ENCODE measurements at regions not wholly inside any gene's neighbourhood (a gene's known extent, or its start where the extent isn't known, plus 50 kb on each side); places are given as distances from the start of the nearest gene placed in this dataset.

DNA sequence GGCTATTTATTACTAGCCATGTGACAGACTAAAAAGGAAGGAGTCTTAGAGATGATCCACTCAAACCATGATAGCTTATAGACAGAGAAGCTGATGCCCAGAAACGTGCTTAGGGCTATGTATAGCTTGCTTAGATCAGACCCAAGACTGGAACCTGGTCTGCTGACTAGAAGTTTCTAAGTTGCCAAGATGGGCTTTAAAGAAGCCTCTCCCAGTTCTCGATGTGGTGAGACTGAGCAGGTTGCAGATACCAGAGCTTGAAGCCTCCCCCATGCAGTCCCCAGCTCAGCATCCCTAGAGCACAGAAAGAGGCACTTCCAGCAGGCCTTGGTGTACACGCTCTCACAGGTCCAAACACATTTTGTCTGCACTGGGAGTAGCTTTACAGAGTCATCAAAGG lies 51.1 kb upstream of the ATP10B start:
- no peak for DNase-seq (ENCODE audit: low spot score)

Data from HT-29 (cell line).